MM.1S (cell line): ENCODE measurements at regions not wholly inside any gene's neighbourhood (a gene's known extent, or its start where the extent isn't known, plus 50 kb on each side); places are given as distances from the start of the nearest gene placed in this dataset.

Source experiments
- CTCF ChIP-seq: fragments of 300-600 bp; sonication (generic); IDR thresholded peaks from 2 replicates; pipeline ENCODE4 v1.5.1; 2016; ENCODE audit warnings: antibody characterized with exemption, low read length, mixed read lengths
- EZH2 ChIP-seq: fragments of 300-600 bp; sonication (generic); optimal IDR thresholded peaks from 2 replicates; pipeline ENCODE3; 2017; ENCODE audit warnings: low read depth, mild to moderate bottlenecking, antibody characterized with exemption, low read length, mixed read lengths
- EZH2phosphoT487 ChIP-seq: fragments of 300-600 bp; sonication (generic); IDR thresholded peaks from 2 replicates; pipeline ENCODE4 v1.6.1; 2018; ENCODE audit warnings: antibody characterized with exemption, low read length

- TF ChIP-seq CTCF (no peak), EZH2 (no peak), EZH2phosphoT487 (no peak)
Observed at GRCh38 chr14:43479596-43480195, 1027.4 kb downstream of the FSCB start.
